ENCODE measurements at regions not wholly inside any gene's neighbourhood (a gene's known extent, or its start where the extent isn't known, plus 50 kb on each side); places are given as distances from the start of the nearest gene placed in this dataset.

- no peak for TF ChIP-seq CTCF (IDR thresholded peaks at IDR 0.05; ENCODE audit: low read length)
- TF ChIP-seq EZH2 (optimal IDR thresholded peaks at IDR 0.05; ENCODE audit: low read depth, low read length): no peak
- no peak for TF ChIP-seq EZH2phosphoT487 (IDR thresholded peaks at IDR 0.05; ENCODE audit: low read length)
Measured at GRCh38 chr2:13114391-13114790, 397.7 kb downstream of the TRIB2 start.
